RWPE2 (cell line): ENCODE measurements at regions not wholly inside any gene's neighbourhood (a gene's known extent, or its start where the extent isn't known, plus 50 kb on each side); places are given as distances from the start of the nearest gene placed in this dataset.

Source experiments
- ATAC-seq: fragments of 200-7000 bp; cut with Tn5 transposase; 3 replicates; pipeline ENCODE4 v1.9.1; 2021; ENCODE audit warnings: low read depth
- DNase-seq: peaks from one replicate; pipeline ENCODE4 v3.0.0-alpha.2; 2020; ENCODE audit warnings: low spot score
- H3K27ac ChIP-seq: fragments of 450-650 bp; 2 replicates; pipeline ENCODE4 v1.5.1; 2017; ENCODE audit warnings: mild to moderate bottlenecking; ENCODE audit not compliant: poor library complexity, severe bottlenecking
- H3K27me3 ChIP-seq: fragments of 250-450 bp; sonication (Bioruptor Pico); 2 replicates; pipeline ENCODE4 v1.5.1; 2021; ENCODE audit warnings: mild to moderate bottlenecking, moderate library complexity; ENCODE audit not compliant: insufficient read depth, poor library complexity, severe bottlenecking
- H3K36me3 ChIP-seq: fragments of 250-450 bp; sonication (Bioruptor Pico); 2 replicates; pipeline ENCODE4 v1.5.1; 2020; ENCODE audit warnings: low read depth, mild to moderate bottlenecking, moderate library complexity
- H3K4me1 ChIP-seq: fragments of 250-450 bp; sonication (Bioruptor Pico); 2 replicates; pipeline ENCODE4 v1.5.1; 2021; ENCODE audit warnings: mild to moderate bottlenecking, moderate library complexity; ENCODE audit not compliant: insufficient read depth, poor library complexity, severe bottlenecking
- H3K4me3 ChIP-seq: fragments of 250-450 bp; sonication (Bioruptor Pico); 2 replicates; pipeline ENCODE4 v1.5.1; 2021; ENCODE audit warnings: mild to moderate bottlenecking, moderate library complexity; ENCODE audit not compliant: severe bottlenecking
- H3K9me3 ChIP-seq: fragments of 250-450 bp; sonication (Bioruptor Pico); 2 replicates; pipeline ENCODE4 v1.5.1; 2021; ENCODE audit warnings: mild to moderate bottlenecking, moderate library complexity; ENCODE audit not compliant: severe bottlenecking
- TF ChIP-seq, protein P1 (sequence below): fragments of 450-650 bp; IDR thresholded peaks from one replicate; pipeline ENCODE4 v1.5.1; 2017; ENCODE audit warnings: mild to moderate bottlenecking, moderate library complexity; ENCODE audit not compliant: poor library complexity, severe bottlenecking

DNA sequence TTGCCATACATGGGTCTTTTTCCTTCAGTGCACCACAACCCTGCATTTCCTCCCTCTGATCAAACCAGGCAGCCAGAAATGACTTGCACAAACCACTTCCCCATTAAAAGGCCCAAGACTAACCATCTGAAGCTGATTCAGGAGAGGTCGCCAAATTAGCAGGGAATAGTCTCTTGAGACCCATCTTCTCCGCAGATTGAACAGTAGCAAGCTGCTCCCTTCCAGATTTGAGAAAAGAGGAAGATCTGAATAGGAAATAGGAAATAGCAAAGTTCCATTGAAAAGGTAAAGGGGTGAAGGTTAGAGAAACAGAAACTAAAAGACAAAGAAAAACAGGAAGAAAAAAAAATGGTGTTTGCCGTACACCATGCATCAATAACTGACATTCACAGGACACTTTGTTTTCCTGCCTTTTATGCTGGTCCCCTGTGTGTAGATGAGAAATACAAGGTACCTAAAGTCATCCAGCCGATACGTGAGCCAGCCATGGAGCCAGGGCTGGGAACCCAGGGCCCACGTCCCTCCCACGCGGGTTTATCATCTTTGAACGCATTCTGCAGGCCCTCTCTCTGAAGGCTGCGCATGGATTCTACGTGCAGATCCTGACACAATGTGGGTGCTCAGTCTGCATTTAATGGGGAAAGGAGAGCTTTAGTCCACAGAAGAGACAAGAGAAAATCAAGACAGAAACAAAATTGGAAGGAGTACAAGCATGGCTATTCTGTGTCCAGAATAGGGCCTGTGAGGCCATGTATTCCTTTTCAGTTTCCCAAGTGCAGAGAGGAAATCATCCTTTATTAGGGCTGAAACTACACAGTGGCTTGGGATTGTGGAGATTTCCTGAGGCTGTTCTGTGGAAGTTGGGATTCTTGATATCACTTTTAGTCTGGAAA lies 268.4 kb upstream of the NPVF start:
- H3K27me3 ChIP-seq = no peaks in the 10 kb centered on the region
- DNase-seq (no peak), ATAC-seq (no peak)
- H3K36me3 ChIP-seq = no peaks in the 10 kb centered on the region
- TF ChIP-seq, protein P1, sequence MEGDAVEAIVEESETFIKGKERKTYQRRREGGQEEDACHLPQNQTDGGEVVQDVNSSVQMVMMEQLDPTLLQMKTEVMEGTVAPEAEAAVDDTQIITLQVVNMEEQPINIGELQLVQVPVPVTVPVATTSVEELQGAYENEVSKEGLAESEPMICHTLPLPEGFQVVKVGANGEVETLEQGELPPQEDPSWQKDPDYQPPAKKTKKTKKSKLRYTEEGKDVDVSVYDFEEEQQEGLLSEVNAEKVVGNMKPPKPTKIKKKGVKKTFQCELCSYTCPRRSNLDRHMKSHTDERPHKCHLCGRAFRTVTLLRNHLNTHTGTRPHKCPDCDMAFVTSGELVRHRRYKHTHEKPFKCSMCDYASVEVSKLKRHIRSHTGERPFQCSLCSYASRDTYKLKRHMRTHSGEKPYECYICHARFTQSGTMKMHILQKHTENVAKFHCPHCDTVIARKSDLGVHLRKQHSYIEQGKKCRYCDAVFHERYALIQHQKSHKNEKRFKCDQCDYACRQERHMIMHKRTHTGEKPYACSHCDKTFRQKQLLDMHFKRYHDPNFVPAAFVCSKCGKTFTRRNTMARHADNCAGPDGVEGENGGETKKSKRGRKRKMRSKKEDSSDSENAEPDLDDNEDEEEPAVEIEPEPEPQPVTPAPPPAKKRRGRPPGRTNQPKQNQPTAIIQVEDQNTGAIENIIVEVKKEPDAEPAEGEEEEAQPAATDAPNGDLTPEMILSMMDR = no peak
- no peak overlapping the region for H3K27ac ChIP-seq
- H3K4me3 ChIP-seq = no peak overlapping the region
- no peaks in the 10 kb centered on the region for H3K9me3 ChIP-seq
- H3K4me1 ChIP-seq = no peaks in the 10 kb centered on the region

DNA sequence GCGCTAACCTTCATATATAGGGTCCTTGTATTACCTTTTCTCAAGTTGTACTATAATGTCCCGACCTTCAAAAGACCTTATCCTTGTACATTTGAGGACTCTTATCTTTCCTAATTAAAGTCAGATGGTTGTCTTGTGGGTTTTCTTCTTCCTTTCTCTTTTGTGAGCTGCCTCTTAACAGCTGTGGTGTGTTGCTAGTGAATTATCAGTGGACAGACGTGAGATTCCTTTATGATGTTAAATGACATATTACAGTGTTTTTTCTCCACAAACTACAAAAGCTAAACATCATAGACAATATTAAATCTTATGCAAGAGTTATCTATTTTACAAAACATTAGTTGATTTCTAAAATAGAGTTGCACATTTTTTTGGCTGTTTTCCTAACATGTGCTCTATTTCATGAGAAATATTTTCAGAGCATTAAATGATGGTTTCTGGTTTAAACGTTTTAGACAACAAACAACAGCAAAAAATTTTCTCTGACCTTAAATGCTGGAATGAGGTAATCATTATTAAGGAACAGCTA lies 272.2 kb upstream of the NPVF start:
- ATAC-seq (no peak), DNase-seq (no peak)
- H3K27me3 ChIP-seq = no peaks in the 10 kb centered on the region
- no peak overlapping the region for H3K4me3 ChIP-seq
- no peak overlapping the region for H3K27ac ChIP-seq
- no peaks in the 10 kb centered on the region for H3K36me3 ChIP-seq
- H3K9me3 ChIP-seq = no peaks in the 10 kb centered on the region
- TF ChIP-seq, protein P1 = no peak
- H3K4me1 ChIP-seq = no peaks in the 10 kb centered on the region

DNA sequence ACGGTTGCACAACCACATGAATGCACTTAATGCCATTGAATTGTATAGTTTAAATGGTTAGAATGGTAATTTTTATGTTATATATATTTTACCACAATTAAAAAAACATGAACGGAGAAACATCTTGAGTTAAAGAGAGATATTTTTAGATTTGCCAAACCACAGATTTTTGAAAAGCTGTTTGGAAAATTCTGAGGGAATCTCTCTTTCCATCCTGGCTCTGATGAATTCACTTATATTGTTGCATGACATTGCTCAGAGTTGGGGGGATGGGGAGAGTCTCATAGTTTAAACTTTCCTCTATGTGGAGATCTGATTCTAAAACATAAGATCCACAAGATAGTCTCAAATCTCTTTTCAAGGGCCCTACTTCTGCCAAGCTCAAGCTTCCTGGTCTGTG lies 275.0 kb upstream of the NPVF start:
- Histone ChIP-seq H3K4me1 (no peaks in the 10 kb centered on the region), H3K4me3 (no peak overlapping the region), H3K9me3 (no peaks in the 10 kb centered on the region), H3K27me3 (peaks cover 2% of the 10 kb centered on the region), H3K27ac (no peak overlapping the region), H3K36me3 (no peaks in the 10 kb centered on the region)
- ATAC-seq (no peak), DNase-seq (no peak)
- TF ChIP-seq, protein P1 = no peak

DNA sequence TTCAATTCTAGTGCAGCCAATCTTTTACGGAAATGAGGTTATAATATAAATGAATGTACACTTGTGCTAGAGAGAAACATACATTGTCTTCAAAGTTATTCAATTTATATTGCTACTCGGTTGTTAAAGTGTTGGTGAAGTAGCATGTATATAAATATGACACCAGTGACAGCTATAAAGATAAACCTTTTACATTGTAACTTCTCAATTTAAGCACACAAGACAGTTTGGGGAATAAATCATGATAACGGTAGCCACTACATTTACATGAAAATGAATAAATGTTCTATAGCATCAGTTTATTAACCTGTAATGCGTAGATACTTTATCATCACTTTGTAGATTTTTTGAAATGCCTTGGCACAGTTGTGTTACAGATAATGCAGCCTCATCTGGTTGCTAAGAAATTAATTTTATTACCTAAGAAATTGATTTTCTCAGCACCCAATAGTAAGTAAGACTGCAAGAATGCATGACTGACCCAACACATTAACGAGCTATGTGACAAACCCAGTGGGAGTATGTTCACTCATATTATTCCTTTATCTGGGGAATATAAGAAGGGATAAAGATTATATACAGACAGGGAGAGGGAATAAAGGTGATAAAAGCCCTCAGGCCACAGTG lies 283.9 kb upstream of the NPVF start:
- ATAC-seq (no peak), DNase-seq (no peak)
- Histone ChIP-seq H3K27me3 (peaks cover 8% of the 10 kb centered on the region), H3K4me3 (no peak overlapping the region), H3K4me1 (no peaks in the 10 kb centered on the region), H3K9me3 (no peaks in the 10 kb centered on the region), H3K27ac (no peak overlapping the region), H3K36me3 (no peaks in the 10 kb centered on the region)
- TF ChIP-seq, protein P1 = no peak
